Nephron progenitor cell (in vitro differentiated cells): ENCODE measurements at regions not wholly inside any gene's neighbourhood (a gene's known extent, or its start where the extent isn't known, plus 50 kb on each side); places are given as distances from the start of the nearest gene placed in this dataset.

Experiments used
- DNase-seq: peaks from one replicate; pipeline ENCODE4 v3.0.0; 2021
- H3K27ac Mint-ChIP-seq: 2 replicates; pipeline ENCODE4 v1.8.0; 2021; ENCODE audit warnings: mild to moderate bottlenecking, moderate library complexity, mixed read lengths
- H3K27me3 Mint-ChIP-seq: 2 replicates; pipeline ENCODE4 v1.8.0; 2021; ENCODE audit warnings: mild to moderate bottlenecking, low read depth, mixed read lengths; ENCODE audit not compliant: poor library complexity
- H3K36me3 Mint-ChIP-seq: 2 replicates; pipeline ENCODE4 v1.8.0; 2021; ENCODE audit warnings: low read depth, mixed read lengths
- H3K4me1 Mint-ChIP-seq: 2 replicates; pipeline ENCODE4 v1.8.0; 2021; ENCODE audit warnings: mixed read lengths
- H3K4me3 Mint-ChIP-seq: 2 replicates; pipeline ENCODE4 v1.8.0; 2021; ENCODE audit warnings: mild to moderate bottlenecking, moderate library complexity, mixed read lengths
- H3K9me3 Mint-ChIP-seq: 2 replicates; pipeline ENCODE4 v1.8.0; 2021; ENCODE audit warnings: mild to moderate bottlenecking, moderate library complexity, mixed read lengths
- CTCF ChIP-seq: fragments of 200-600 bp; sonication (generic); IDR thresholded peaks from 2 replicates; pipeline ENCODE4 v1.5.0; 2021; ENCODE audit warnings: antibody characterized with exemption

GRCh38 chr1:198064181-198064580, 92.6 kb upstream of the NEK7 start:
- no peak overlapping the region for H3K4me3 Mint-ChIP-seq

GRCh38 chr1:198068285-198068684, 88.5 kb upstream of the NEK7 start:
- no peaks in the 10 kb centered on the region for H3K4me1 Mint-ChIP-seq
- no peaks in the 10 kb centered on the region for H3K36me3 Mint-ChIP-seq
- no peak overlapping the region for H3K27ac Mint-ChIP-seq
- DNase-seq = no peak
- no peaks in the 10 kb centered on the region for H3K27me3 Mint-ChIP-seq
- TF ChIP-seq CTCF = no peak
- H3K9me3 Mint-ChIP-seq = no peaks in the 10 kb centered on the region
- H3K4me3 Mint-ChIP-seq = no peak overlapping the region

More at GRCh38 chr1:198064181-198064580, 92.6 kb upstream of the NEK7 start:
- no peak for TF ChIP-seq CTCF
- Mint-ChIP-seq H3K27ac (no peak overlapping the region), H3K4me1 (no peaks in the 10 kb centered on the region), H3K36me3 (no peaks in the 10 kb centered on the region), H3K9me3 (no peaks in the 10 kb centered on the region), H3K27me3 (no peaks in the 10 kb centered on the region)
- DNase-seq = no peak

- TF ChIP-seq CTCF = no peak
- no peaks in the 10 kb centered on the region for H3K36me3 Mint-ChIP-seq
- H3K4me3 Mint-ChIP-seq = no peak overlapping the region
- H3K4me1 Mint-ChIP-seq = no peaks in the 10 kb centered on the region
- H3K27ac Mint-ChIP-seq = no peak overlapping the region
- no peak for DNase-seq
- no peaks in the 10 kb centered on the region for H3K9me3 Mint-ChIP-seq
- H3K27me3 Mint-ChIP-seq = no peaks in the 10 kb centered on the region
Observed at GRCh38 chr1:198072177-198072576, 84.6 kb upstream of the NEK7 start.

GRCh38 chr1:198075296-198075695, 81.5 kb upstream of the NEK7 start:
- TF ChIP-seq CTCF = no peak
- H3K9me3 Mint-ChIP-seq = peaks cover 8% of the 10 kb centered on the region
- H3K4me1 Mint-ChIP-seq = no peaks in the 10 kb centered on the region
- H3K4me3 Mint-ChIP-seq = no peak overlapping the region
- H3K27ac Mint-ChIP-seq = no peak overlapping the region
- no peaks in the 10 kb centered on the region for H3K36me3 Mint-ChIP-seq
- peaks cover 3% of the 10 kb centered on the region for H3K27me3 Mint-ChIP-seq
- no peak for DNase-seq

GRCh38 chr1:198079432-198079951, 77.3 kb upstream of the NEK7 start:
- no peak for TF ChIP-seq CTCF
- no peak for DNase-seq
- Mint-ChIP-seq H3K4me1 (no peaks in the 10 kb centered on the region), H3K27ac (no peak overlapping the region), H3K4me3 (no peak overlapping the region), H3K27me3 (peaks cover 3% of the 10 kb centered on the region), H3K36me3 (no peaks in the 10 kb centered on the region), H3K9me3 (peaks cover 11% of the 10 kb centered on the region)

- H3K27ac Mint-ChIP-seq = no peak overlapping the region
- H3K27me3 Mint-ChIP-seq = peaks cover 6% of the 10 kb centered on the region
- H3K4me1 Mint-ChIP-seq = no peaks in the 10 kb centered on the region
- H3K9me3 Mint-ChIP-seq = peaks cover 11% of the 10 kb centered on the region
- TF ChIP-seq CTCF = no peak
- DNase-seq = no peak
- no peaks in the 10 kb centered on the region for H3K36me3 Mint-ChIP-seq
- H3K4me3 Mint-ChIP-seq = no peak overlapping the region
Observed at GRCh38 chr1:198082576-198082975, 74.2 kb upstream of the NEK7 start.
